GM18907 (cell line): ENCODE measurements at regions not wholly inside any gene's neighbourhood (a gene's known extent, or its start where the extent isn't known, plus 50 kb on each side); places are given as distances from the start of the nearest gene placed in this dataset.

Source experiments
- ATAC-seq: cut with Tn5 transposase; IDR thresholded peaks from one replicate; pipeline ENCODE4 v1.9.1; 2021; ENCODE audit warnings: mild to moderate bottlenecking, moderate library complexity; ENCODE audit not compliant: unreplicated experiment

DNA sequence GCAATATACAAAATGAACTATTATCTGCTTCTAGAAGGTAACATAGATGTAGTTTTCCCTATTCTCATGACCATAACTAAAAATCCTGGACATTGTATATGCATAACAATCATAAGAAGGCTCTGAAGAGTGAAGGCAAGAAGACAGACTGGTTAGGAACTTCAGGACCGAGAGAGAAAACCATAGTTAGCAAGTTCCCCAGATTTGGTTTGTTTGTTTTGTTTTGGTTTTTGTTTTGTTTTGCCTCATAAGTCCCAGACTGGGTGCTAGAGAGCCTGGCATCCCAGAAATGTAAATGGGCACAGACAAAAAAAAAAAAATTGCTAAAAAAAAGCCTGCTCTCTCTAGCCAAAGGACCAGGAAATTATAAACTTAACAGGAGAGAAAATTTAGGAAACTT, 192.2 kb upstream of the FBXO11 start:
- no peak for ATAC-seq

DNA sequence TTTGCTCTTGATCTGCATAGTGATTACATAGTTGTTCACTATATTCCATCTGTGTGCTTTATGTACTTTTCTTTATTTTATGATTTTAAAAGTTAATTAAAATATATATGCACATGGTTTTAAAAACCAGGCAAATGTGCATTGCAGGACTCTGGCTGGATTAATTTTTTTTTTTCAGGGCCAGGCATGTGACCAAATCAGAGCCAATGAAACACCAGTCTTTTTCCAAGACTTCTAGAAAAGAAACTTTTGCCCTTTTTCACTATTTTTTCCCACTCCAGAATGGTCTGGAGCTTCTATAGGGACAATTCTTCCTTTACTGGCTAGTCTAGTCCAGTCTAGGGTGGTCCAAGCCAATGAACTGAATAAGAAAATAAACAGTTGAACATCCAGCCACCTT, 198.1 kb upstream of the FBXO11 start:
- ATAC-seq: no peak

DNA sequence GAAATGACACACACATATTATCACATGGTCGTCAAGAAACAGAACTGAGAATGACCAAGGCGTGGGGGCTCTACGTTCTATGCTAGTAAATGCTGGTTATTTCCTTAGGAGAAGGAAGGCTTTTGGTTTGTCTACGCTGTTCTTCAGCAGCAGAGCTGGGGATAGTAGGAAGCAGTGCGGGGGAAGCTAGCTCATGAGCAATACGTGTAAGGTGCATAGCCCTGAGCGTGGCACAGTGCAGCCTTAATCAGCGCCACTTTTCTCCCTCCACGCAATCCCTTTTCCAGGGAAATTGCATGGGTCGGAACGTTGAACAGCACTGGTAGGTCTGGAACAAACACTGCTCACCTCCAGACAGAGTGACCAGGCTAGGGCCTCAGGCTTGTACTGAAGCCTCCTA, 199.6 kb upstream of the FBXO11 start:
- no peak for ATAC-seq

DNA sequence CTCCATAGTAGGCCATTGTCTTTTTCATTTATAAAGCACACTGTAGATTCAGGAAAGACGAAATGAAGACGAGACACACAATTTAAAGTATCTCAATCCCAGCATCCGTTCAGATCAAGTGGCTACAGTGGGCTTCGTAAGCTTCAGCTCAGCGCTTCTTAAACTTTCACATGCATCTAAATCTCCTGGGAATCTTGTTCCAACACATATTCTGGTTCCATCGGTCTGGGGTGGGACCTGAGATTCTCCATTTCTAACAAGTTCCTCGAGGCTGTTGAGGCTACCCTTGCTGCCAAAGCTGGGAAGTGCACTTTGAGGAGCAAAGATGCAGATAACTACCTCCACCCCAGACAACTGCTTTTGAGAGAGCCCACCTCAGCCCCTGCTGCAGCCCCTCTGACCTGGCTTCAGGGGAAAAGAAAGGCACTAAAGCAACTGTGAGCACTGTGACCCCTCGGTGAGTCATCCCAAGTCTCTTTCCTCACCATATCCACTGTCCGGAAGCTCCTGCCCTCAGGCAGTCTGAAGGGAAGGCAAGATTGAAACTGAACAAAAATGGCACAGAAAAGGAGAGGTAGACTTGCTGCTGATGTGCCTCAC, 201.1 kb upstream of the FBXO11 start:
- no peak for ATAC-seq

- ATAC-seq: no peak
Observed at GRCh38 chr2:48108455-48108854, 202.2 kb upstream of the FBXO11 start.

GRCh38 chr2:48109491-48110204, 203.3 kb upstream of the FBXO11 start:
- no peak for ATAC-seq

GRCh38 chr2:48110492-48110891, 204.0 kb upstream of the FOXN2 start:
- ATAC-seq: no peak

DNA sequence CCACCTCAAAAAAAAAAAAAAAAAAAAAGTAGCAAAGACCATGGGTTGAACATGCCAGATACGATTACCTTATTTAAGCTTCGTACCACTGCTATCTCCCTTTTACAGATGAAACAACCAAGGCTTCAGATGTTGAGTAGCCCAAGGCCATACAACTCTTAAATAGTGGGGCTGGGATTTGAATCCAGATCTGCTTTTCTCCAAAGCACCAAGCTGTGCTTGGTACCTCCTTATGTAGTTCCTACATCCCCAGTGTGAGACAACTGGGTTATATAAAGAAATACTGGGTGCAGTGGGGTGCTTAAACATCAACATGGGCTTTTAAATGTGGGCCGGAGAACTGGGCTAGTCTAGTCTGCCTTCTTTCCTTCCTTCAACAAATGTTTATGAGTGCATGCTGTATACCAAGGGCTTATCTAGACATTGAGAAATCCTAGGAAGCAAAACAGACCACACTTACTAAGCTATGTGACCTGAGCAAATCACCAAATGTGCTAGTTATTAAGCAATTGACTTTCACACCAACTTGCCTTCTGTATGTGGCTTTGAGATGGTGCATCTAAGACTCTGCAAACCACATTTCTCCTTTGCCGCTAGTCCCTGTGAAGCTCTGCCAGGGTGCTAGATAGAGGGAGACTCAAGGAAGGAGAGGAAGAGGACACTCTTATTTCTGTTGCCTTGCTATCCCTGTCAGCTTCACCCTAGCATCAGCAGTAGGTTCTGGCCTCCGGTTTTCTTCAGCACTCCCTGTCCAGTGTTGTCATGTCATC, 201.4 kb upstream of the FOXN2 start:
- ATAC-seq: no peak

- ATAC-seq: peak; percentile 38
Observed at GRCh38 chr2:48113767-48114166, 200.7 kb upstream of the FOXN2 start.

GRCh38 chr2:48114256-48114655, 200.2 kb upstream of the FOXN2 start:
- ATAC-seq: peak; percentile 62

DNA sequence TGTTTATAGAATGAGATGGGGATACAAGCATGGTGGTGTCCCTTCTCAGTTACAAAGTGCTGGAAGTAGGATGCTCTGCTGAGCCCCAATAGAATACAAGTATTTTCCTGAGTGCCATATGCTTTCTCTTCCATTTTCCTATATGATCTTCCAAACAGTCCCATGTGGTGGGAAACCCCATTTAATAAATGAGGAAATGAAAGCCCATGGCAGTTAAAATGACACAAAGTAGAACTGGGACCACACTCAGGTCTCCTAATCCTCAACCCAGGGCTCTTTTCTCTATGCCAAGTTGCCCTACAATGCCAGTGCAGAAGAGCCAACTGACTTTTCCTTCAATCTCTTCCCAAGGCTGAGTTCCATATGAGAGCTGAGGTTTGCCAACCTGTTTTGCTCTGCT, 198.0 kb upstream of the FOXN2 start:
- ATAC-seq: no peak

- ATAC-seq: no peak
Observed at GRCh38 chr2:48118895-48119294, 195.6 kb upstream of the FOXN2 start.

DNA sequence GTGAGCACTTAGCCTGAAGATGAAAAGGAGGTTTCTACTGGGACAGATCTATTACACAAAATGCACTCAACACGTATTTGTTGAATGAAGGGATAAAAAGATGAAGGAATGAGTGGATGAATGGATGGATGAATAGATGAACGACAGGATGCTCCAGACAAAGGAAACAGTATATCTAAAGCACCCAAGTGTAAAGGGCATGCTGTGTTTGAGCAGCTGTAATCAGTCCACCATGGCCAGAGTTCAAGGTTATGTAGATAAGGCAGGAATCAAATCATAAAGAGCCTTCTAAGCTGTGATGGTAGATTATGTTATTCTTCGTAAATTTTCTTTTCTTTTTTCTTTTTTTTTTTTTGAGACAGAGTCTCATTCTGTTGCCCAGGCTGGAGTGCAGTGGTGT, 194.4 kb upstream of the FOXN2 start:
- no peak for ATAC-seq

DNA sequence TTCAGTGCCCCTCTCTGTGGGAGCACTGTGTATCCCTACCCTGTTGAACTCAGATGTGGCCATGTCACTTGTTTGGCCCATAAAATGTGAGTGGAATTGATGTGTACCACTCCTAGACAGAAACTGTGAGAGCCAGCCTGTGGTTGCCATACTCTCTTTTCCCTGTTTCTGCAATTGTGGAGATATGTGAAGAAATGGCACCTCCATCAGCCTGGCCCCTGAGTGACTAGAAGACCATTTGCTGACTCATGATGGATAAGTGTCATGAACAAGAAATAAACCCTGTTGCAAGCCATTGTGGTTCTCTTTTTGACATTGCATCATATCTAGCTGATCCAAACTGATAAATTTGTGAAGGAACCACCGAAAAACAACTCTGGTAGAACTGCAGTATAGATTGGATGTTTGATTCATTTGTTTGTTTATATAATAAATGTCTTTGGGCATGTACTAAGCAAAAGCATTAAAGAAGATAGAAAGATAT, 193.7 kb upstream of the FOXN2 start:
- no peak for ATAC-seq

- ATAC-seq: no peak
Observed at GRCh38 chr2:48122166-48122565, 192.3 kb upstream of the FOXN2 start.

DNA sequence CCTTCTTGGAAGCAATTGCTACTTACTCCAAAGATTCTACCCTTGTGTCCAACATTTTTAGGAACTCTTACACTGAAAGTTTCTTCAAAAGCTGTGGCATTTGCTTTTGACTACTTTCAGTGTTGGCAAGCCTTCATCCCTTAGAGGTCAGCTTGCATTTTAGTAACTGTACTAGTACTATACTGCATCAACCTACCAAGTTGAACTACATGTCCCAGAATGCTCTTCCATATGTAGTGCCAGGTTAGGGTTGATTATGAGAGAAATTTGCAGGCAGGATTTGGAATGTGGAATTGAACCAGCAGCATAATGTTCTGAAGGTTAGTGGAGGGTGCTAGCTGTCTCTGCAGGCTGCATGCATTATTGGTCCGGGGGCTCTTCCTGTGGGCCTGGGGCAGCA, 189.9 kb upstream of the FOXN2 start:
- no peak for ATAC-seq

- ATAC-seq: no peak
Observed at GRCh38 chr2:48126162-48126561, 188.3 kb upstream of the FOXN2 start.

DNA sequence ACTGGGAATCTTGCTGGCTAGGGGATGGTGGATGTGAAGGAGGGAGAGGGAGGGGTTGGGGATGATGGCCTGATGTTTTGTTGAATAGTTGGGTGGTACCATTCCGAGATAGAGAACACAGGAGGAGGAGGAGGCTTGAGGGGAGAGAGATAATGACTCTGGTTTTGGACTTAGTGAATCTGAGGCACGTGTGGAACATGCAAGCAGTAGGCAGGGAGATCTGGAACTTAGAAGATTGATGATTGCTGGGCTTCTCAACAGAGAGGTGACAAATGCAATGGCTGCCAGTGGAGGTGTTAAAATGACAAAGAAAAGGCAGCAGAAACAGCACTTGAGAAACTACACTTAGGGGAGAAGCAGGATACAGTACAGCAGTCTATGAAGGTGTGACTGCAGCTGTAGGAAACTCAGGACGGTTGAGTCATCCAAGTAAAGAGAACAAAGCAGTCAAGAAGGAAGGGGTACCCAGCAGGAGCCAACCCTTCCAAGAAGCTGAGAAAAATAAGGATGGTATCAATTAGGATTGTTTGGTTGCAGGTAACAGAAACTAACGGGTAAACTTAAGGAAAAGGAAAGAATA, 186.8 kb upstream of the FOXN2 start:
- ATAC-seq: no peak

DNA sequence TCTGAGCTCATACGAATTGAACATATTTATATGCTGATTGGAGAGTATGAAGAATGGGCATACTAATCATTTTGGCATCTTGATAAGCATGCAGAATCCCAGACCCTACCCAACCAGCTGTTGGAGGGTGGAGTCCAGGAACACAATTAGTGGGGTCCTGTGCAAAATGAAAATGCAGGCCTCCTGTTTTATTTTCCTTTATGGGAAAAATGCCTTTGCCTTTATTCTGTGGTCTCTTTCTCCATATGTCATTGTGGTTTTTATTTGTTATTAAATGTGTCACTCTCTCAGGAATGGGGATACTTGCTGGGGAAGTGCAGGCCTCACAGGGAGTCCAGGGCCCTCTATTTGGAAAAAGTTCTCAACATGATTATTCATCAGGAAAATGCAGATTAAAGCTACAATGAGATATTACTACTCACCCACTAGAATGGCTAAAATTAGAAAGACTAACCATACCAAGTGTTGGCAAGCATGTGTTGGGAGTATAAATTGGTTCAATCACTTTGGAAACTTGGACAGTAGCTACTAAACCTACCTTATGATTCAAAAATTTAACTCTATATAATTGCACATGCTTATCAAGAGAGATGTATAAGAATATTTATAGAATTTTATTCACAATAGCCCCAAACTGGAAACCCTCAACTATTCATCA, 185.1 kb upstream of the FOXN2 start:
- ATAC-seq: no peak

- no peak for ATAC-seq
Observed at GRCh38 chr2:48131539-48132270, 182.8 kb upstream of the FOXN2 start.

GRCh38 chr2:48132271-48132625, 182.2 kb upstream of the FOXN2 start:
- no peak for ATAC-seq
